ENCODE measurements at regions not wholly inside any gene's neighbourhood (a gene's known extent, or its start where the extent isn't known, plus 50 kb on each side); places are given as distances from the start of the nearest gene placed in this dataset.

GRCh38 chr3:31224936-31225335 lies 307.8 kb upstream of the STT3B start:
- Histone ChIP-seq H3T11ph (ENCODE audit: low read length) (no peak overlapping the region), H3K4ac (ENCODE audit: low read depth, low read length) (no peak overlapping the region), H4K8ac (replicated peaks; ENCODE audit: insufficient read length, low read depth, low read length) (no peak overlapping the region), H3K14ac (ENCODE audit: insufficient read depth, low read length) (no peak overlapping the region), H3K18ac (ENCODE audit: insufficient read length, low read depth, low read length) (no peak overlapping the region), H3K79me2 (ENCODE audit: insufficient read depth, low read length) (no peaks in the 10 kb centered on the region), H2BK5ac (ENCODE audit: insufficient read length, low read length) (no peak overlapping the region), H3K9me3 (ENCODE audit: control insufficient read depth, low read depth, low read length) (no peaks in the 10 kb centered on the region), H2BK15ac (ENCODE audit: low read depth, low read length) (no peak overlapping the region), H2BK12ac (ENCODE audit: insufficient read length, low read depth, low read length) (no peak overlapping the region), H2BK20ac (ENCODE audit: low read depth, low read length, poor library complexity, severe bottlenecking) (no peak overlapping the region), H3K27ac (ENCODE audit: insufficient read length, low read depth, low read length) (no peak overlapping the region), H2AK5ac (ENCODE audit: insufficient read length, low read length) (no peak overlapping the region), H3K23ac (ENCODE audit: insufficient read length, low read depth, low read length) (no peak overlapping the region), H2BK120ac (ENCODE audit: low read depth, low read length, poor library complexity, severe bottlenecking) (no peak overlapping the region), H3K56ac (ENCODE audit: insufficient read length, low read depth, low read length) (no peak overlapping the region), H4K5ac (ENCODE audit: insufficient read length, low read depth, low read length) (no peak overlapping the region), H3K9ac (ENCODE audit: extremely low read depth, insufficient read length, low read length) (no peak overlapping the region), H3K27me3 (ENCODE audit: insufficient read depth, low read length) (no peaks in the 10 kb centered on the region), H4K91ac (ENCODE audit: insufficient read length, low read depth, low read length) (no peak overlapping the region), H3K4me2 (ENCODE audit: insufficient read depth, insufficient read length, low read length) (no peak overlapping the region), H3K4me1 (ENCODE audit: insufficient read depth, low read length) (no peaks in the 10 kb centered on the region), H2AFZ (ENCODE audit: low read length) (no peak overlapping the region), H4K20me1 (ENCODE audit: control insufficient read depth, insufficient read depth, insufficient read length) (no peaks in the 10 kb centered on the region), H3K79me1 (ENCODE audit: insufficient read depth, low read depth, low read length, poor library complexity, severe bottlenecking) (no peaks in the 10 kb centered on the region), H3K23me2 (ENCODE audit: insufficient read length, low read depth, low read length, poor library complexity, severe bottlenecking) (no peaks in the 10 kb centered on the region)
- no peak overlapping the region for H3K4me3 Mint-ChIP-seq
- WGBS (ENCODE audit: extremely low coverage, insufficient read length, low lambda C conversion rate) = no CpG with 5 or more reads among the region's 5 CpGs
- TF ChIP-seq CTCF (conservative IDR thresholded peaks at IDR 0.05) = no peak
- H3K27me3 Mint-ChIP-seq (ENCODE audit: low read depth) = no peaks in the 10 kb centered on the region
- H3K4me1 Mint-ChIP-seq = peaks cover 16 to 18% of the 10 kb centered on the region in 2 experiments
- no peak overlapping the region for H3K27ac Mint-ChIP-seq
- no peaks in the 10 kb centered on the region for H3K9me3 Mint-ChIP-seq
- no peak for DNase-seq
- H3K36me3 Mint-ChIP-seq (ENCODE audit: insufficient read depth in 1 of 3, low read depth in 3 of 3) = no peaks in the 10 kb centered on the region
